ENCODE measurements at regions not wholly inside any gene's neighbourhood (a gene's known extent, or its start where the extent isn't known, plus 50 kb on each side); places are given as distances from the start of the nearest gene placed in this dataset.
"Not testable (repeated sequence)": the region's sequence is repeated elsewhere in the genome, so short reads cannot be mapped to it uniquely, and the experiment has no call there.

DNA sequence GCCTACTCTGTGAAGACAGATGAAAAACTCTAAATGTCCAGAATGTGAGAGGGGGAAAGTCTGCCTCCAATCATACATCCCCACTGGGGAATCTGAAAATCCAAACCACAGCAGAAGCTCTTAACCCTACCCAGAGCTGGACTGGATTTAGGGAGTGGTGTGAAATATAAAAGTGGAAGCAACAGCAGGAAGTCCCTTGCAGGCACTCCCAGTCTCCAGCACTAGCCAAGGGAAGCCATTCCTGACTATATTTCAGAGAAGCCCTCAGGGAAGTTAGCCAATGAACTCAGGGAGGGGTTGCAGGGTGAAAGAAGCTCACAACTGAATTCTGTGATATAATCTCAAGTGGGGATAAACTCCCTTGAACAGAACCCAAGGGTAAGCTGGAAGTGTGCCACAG lies 51.5 kb downstream of the CRPPA start:
- no peak for DNase-seq
- H3K27me3 ChIP-seq (ENCODE audit: insufficient read depth, low read length): no peaks in the 10 kb centered on the region
- CTCF ChIA-PET (ENCODE audit: partially characterized antibody): no interaction called here
- Mint-ChIP-seq H3K27me3 (no peaks in the 10 kb centered on the region), H3K9me3 (peaks cover 0 to 3% (median 0%) of the 10 kb centered on the region in 8 donors), H3K36me3 (no peaks in the 10 kb centered on the region), H3K27ac (no peak overlapping the region), H3K4me1 (no peaks in the 10 kb centered on the region), H3K4me3 (no peak overlapping the region)
- H3K27ac ChIP-seq (ENCODE audit: low read depth, low read length): no peak overlapping the region
- no peaks in the 10 kb centered on the region for H3K9me3 ChIP-seq (ENCODE audit: control insufficient read depth in 1 of 2, low read length in 2 of 2)
- intact Hi-C loops (cut with micrococcal nuclease): no loop called here
- H3K36me3 ChIP-seq (ENCODE audit: insufficient read depth, low read length): no peaks in the 10 kb centered on the region
- POLR2A ChIA-PET (ENCODE audit: partially characterized antibody): no interaction called here
- no peak overlapping the region for H3K4me3 ChIP-seq (ENCODE audit: low read length in 2 of 2)
- H3K4me1 ChIP-seq (ENCODE audit: insufficient read depth, low read length): no peaks in the 10 kb centered on the region

DNA sequence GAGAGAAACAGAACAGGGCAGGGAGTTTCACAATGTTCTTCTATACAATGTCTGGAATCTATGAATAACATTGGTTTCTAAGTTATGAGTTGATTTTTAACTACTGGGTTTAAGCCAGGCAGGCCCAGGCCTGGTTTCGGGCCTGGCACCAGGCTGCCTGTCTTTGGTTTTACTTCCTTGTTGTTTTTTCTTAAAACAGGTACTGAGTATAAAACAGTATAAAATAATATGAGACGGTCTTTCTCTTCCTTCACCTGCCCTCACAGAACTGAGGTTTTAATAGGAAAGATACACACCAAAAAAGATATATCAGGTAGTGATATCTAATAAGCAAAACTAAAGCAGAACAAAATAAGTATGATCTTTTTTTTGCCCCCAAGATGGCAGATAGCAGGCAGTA lies 52.0 kb downstream of the CRPPA start:
- intact Hi-C loops (cut with micrococcal nuclease); POLR2A ChIA-PET (ENCODE audit: partially characterized antibody); H3K4me1 ChIP-seq (ENCODE audit: insufficient read depth, low read length); CTCF ChIA-PET (ENCODE audit: partially characterized antibody); H3K4me3 ChIP-seq (ENCODE audit: low read length in 2 of 2); H3K27ac ChIP-seq (ENCODE audit: low read depth, low read length); H3K36me3 ChIP-seq (ENCODE audit: insufficient read depth, low read length); H3K9me3 ChIP-seq (ENCODE audit: control insufficient read depth in 1 of 2, low read length in 2 of 2); H3K4me3 Mint-ChIP-seq; H3K27ac Mint-ChIP-seq; H3K27me3 ChIP-seq (ENCODE audit: insufficient read depth, low read length); H3K9me3 Mint-ChIP-seq; DNase-seq; H3K27me3 Mint-ChIP-seq; H3K36me3 Mint-ChIP-seq; H3K4me1 Mint-ChIP-seq: not testable (repeated sequence)

DNA sequence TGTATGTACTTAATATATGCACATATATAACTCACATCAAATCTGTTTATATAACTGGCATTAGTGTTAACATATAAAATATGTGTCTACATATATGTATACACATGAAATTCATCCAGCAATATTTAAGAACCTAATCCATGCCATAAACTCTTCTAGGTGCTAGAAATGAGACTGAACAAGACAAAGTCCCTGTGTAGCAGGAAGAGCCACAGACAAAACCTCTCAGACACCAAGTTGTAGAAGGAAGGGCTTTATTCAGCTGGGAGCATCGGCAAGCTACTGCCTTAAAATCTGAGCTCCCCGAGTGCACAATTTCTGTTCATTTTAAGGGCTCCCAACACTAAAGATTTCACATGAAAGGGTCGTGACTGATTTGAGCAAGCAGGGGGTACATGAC lies 52.5 kb downstream of the CRPPA start:
- no peak overlapping the region for H3K4me3 ChIP-seq (ENCODE audit: low read length in 2 of 2)
- POLR2A ChIA-PET (ENCODE audit: partially characterized antibody): no interaction called here
- Mint-ChIP-seq H3K36me3 (no peaks in the 10 kb centered on the region), H3K9me3 (peaks cover 0 to 3% (median 0%) of the 10 kb centered on the region in 8 donors), H3K27ac (no peak overlapping the region), H3K4me3 (no peak overlapping the region), H3K27me3 (no peaks in the 10 kb centered on the region), H3K4me1 (no peaks in the 10 kb centered on the region)
- CTCF ChIA-PET (ENCODE audit: partially characterized antibody): no interaction called here
- no peaks in the 10 kb centered on the region for H3K27me3 ChIP-seq (ENCODE audit: insufficient read depth, low read length)
- H3K27ac ChIP-seq (ENCODE audit: low read depth, low read length): no peak overlapping the region
- no peaks in the 10 kb centered on the region for H3K9me3 ChIP-seq (ENCODE audit: control insufficient read depth in 1 of 2, low read length in 2 of 2)
- no peak for DNase-seq
- H3K36me3 ChIP-seq (ENCODE audit: insufficient read depth, low read length): no peaks in the 10 kb centered on the region
- intact Hi-C loops (cut with micrococcal nuclease): no loop called here
- H3K4me1 ChIP-seq (ENCODE audit: insufficient read depth, low read length): no peaks in the 10 kb centered on the region

DNA sequence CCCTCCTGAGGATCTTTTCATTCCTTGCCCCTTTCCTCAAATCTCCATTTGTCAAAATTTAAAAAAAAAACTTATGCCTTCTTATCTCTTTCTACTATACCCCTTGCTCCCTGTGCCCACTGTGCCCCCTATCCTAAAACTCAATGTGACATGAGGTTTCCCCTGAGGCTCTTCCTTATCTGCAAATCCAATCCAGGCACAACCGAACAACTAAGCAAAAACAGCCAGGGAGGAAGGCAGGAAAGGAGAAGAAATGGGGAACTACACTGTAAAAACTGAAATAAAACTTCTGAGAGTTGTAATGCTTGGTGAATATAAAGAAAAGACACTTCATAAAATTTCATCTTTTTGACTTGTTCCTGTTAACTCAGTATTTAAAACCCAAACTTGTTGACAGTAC lies 54.2 kb downstream of the CRPPA start:
- Histone ChIP-seq H3K4me1 (ENCODE audit: insufficient read depth, low read length) (no peaks in the 10 kb centered on the region), H3K27me3 (ENCODE audit: insufficient read depth, low read length) (no peaks in the 10 kb centered on the region), H3K4me3 (ENCODE audit: low read length in 2 of 2) (no peak overlapping the region), H3K36me3 (ENCODE audit: insufficient read depth, low read length) (no peaks in the 10 kb centered on the region), H3K27ac (ENCODE audit: low read depth, low read length) (no peak overlapping the region), H3K9me3 (ENCODE audit: control insufficient read depth in 1 of 2, low read length in 2 of 2) (no peaks in the 10 kb centered on the region)
- H3K9me3 Mint-ChIP-seq: peaks cover 0 to 3% (median 0%) of the 10 kb centered on the region in 8 donors
- peaks cover 0 to 1% of the 10 kb centered on the region in 2 donors for H3K27me3 Mint-ChIP-seq
- no peak for DNase-seq
- ChIA-PET POLR2A (ENCODE audit: partially characterized antibody) (no interaction called here), CTCF (ENCODE audit: partially characterized antibody) (no interaction called here)
- H3K27ac Mint-ChIP-seq: no peak overlapping the region
- no peak overlapping the region for H3K4me3 Mint-ChIP-seq
- no peaks in the 10 kb centered on the region for H3K4me1 Mint-ChIP-seq
- intact Hi-C loops (cut with micrococcal nuclease): no loop called here
- H3K36me3 Mint-ChIP-seq: no peaks in the 10 kb centered on the region

DNA sequence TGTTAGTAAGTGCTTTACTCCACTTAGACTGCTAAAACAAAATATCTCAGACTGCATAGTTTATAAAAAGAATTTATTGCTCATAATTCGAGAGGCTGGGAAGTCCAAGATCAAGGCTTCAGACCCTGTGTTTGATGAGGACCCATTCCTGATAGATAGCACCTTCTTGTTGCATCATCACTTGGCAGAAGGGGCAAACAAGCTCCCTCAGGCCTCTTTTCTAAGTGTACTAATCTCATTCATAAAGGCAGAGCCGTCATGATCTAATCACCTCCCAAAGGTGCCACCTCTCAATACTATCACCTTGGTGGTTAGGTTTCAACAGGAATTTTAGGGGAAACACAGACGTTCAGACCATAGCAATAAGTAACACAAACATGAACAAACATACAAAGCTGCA lies 55.4 kb downstream of the CRPPA start:
- intact Hi-C loops (cut with micrococcal nuclease): no loop called here
- CTCF ChIA-PET (ENCODE audit: partially characterized antibody): no interaction called here
- Mint-ChIP-seq H3K4me1 (no peaks in the 10 kb centered on the region), H3K9me3 (peaks cover 0 to 2% (median 0%) of the 10 kb centered on the region in 8 donors), H3K4me3 (no peak overlapping the region), H3K27ac (no peak overlapping the region), H3K27me3 (peaks cover 0 to 1% of the 10 kb centered on the region in 2 donors), H3K36me3 (no peaks in the 10 kb centered on the region)
- Histone ChIP-seq H3K27me3 (ENCODE audit: insufficient read depth, low read length) (no peaks in the 10 kb centered on the region), H3K4me1 (ENCODE audit: insufficient read depth, low read length) (no peaks in the 10 kb centered on the region), H3K9me3 (ENCODE audit: control insufficient read depth in 1 of 2, low read length in 2 of 2) (no peaks in the 10 kb centered on the region), H3K27ac (ENCODE audit: low read depth, low read length) (no peak overlapping the region), H3K4me3 (ENCODE audit: low read length in 2 of 2) (no peak overlapping the region), H3K36me3 (ENCODE audit: insufficient read depth, low read length) (no peaks in the 10 kb centered on the region)
- POLR2A ChIA-PET (ENCODE audit: partially characterized antibody): interaction anchor here (0.6 kb wide), 1 partner anchor 8 kb away, joined by 4 read pairs; no protein-coding TSS in a partner anchor
- DNase-seq: no peak

DNA sequence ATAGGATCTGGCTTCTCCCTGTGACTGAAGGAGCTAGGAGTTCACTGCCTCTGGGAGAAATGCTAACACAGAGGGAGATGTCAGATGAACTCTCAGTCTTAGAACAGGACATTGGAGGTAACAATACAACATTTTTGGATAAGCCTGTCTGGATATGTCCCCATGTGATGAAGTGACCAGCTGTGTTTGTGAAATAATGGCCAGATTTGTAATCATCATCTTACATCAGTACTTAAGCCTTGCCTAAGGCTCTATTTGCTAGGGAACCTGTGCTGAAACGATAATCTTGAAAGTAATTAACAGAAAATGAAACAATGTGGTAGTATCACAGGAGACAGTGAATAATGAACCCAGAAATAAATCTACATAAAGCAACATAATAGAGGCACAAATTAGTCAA lies 56.2 kb downstream of the CRPPA start:
- Mint-ChIP-seq H3K9me3 (peaks cover 0 to 3% (median 0%) of the 10 kb centered on the region in 8 donors), H3K27me3 (peaks cover 0 to 1% of the 10 kb centered on the region in 2 donors), H3K36me3 (no peaks in the 10 kb centered on the region), H3K4me1 (no peaks in the 10 kb centered on the region), H3K27ac (no peak overlapping the region), H3K4me3 (no peak overlapping the region)
- no peaks in the 10 kb centered on the region for H3K27me3 ChIP-seq (ENCODE audit: insufficient read depth, low read length)
- CTCF ChIA-PET (ENCODE audit: partially characterized antibody): no interaction called here
- no peaks in the 10 kb centered on the region for H3K4me1 ChIP-seq (ENCODE audit: insufficient read depth, low read length)
- H3K4me3 ChIP-seq (ENCODE audit: low read length in 2 of 2): no peak overlapping the region
- H3K27ac ChIP-seq (ENCODE audit: low read depth, low read length): no peak overlapping the region
- POLR2A ChIA-PET (ENCODE audit: partially characterized antibody): no interaction called here
- H3K9me3 ChIP-seq (ENCODE audit: control insufficient read depth in 1 of 2, low read length in 2 of 2): no peaks in the 10 kb centered on the region
- no peaks in the 10 kb centered on the region for H3K36me3 ChIP-seq (ENCODE audit: insufficient read depth, low read length)
- intact Hi-C loops (cut with micrococcal nuclease): no loop called here
- no peak for DNase-seq

DNA sequence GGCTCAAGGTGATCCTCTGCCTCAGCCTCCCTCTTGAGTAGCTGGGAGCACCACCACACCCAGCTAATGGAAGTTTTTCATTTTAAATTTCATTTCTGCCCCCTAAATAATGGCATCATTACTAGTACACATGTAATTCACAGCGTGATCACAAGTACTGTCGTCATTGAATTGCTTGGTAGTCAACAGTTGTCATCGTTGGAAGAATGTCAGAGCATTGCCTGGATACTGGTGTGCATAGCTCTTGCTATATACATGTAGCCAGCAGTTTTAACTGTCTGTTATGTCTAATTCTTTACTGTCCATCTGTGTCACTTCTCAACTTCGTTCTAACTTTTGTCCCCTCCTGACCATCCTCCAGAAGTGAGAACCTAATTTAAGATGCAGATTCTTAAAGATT lies 62.1 kb downstream of the CRPPA start:
- H3K27ac ChIP-seq (ENCODE audit: low read depth, low read length): no peak overlapping the region
- Mint-ChIP-seq H3K36me3 (no peaks in the 10 kb centered on the region), H3K27me3 (peaks cover 1 to 2% of the 10 kb centered on the region in 2 donors), H3K4me1 (no peaks in the 10 kb centered on the region), H3K9me3 (peaks cover 0 to 3% (median 0%) of the 10 kb centered on the region in 8 donors), H3K27ac (no peak overlapping the region), H3K4me3 (no peak overlapping the region)
- CTCF ChIA-PET (ENCODE audit: partially characterized antibody): no interaction called here
- no peak for DNase-seq
- no peak overlapping the region for H3K4me3 ChIP-seq (ENCODE audit: low read length in 2 of 2)
- no peaks in the 10 kb centered on the region for H3K9me3 ChIP-seq (ENCODE audit: control insufficient read depth in 1 of 2, low read length in 2 of 2)
- no peaks in the 10 kb centered on the region for H3K27me3 ChIP-seq (ENCODE audit: insufficient read depth, low read length)
- H3K36me3 ChIP-seq (ENCODE audit: insufficient read depth, low read length): no peaks in the 10 kb centered on the region
- no peaks in the 10 kb centered on the region for H3K4me1 ChIP-seq (ENCODE audit: insufficient read depth, low read length)
- intact Hi-C loops (cut with micrococcal nuclease): no loop called here
- POLR2A ChIA-PET (ENCODE audit: partially characterized antibody): no interaction called here

DNA sequence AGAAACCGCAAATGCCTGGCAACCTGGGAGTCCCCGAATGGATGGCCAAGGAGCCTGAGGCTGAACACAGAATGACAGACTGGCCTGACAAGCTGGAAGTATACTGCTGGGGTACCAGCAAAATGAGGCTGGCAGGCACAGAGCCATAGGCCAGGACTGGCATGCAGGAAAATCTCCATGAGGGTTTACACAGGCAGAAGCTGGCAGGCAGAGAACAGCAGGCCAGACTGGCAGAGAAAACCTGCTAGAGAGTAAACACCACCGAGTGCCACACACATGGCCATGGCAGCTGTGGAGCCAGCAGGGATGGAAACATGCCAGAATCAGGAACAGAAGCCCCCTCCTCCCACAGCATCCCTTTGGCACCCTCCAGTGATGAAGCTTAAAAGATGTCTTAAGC lies 63.4 kb downstream of the CRPPA start:
- H3K4me1 Mint-ChIP-seq: no peaks in the 10 kb centered on the region
- no peaks in the 10 kb centered on the region for H3K4me1 ChIP-seq (ENCODE audit: insufficient read depth, low read length)
- H3K27me3 ChIP-seq (ENCODE audit: insufficient read depth, low read length): no peaks in the 10 kb centered on the region
- intact Hi-C loops (cut with micrococcal nuclease): no loop called here
- DNase-seq: no peak
- no peaks in the 10 kb centered on the region for H3K9me3 ChIP-seq (ENCODE audit: control insufficient read depth in 1 of 2, low read length in 2 of 2)
- H3K27ac Mint-ChIP-seq: no peak overlapping the region
- H3K36me3 Mint-ChIP-seq: no peaks in the 10 kb centered on the region
- ChIA-PET POLR2A (ENCODE audit: partially characterized antibody) (interaction anchor here (0.6 kb wide), 1 partner anchor 8 kb away, joined by 4 read pairs; no protein-coding TSS in a partner anchor), CTCF (ENCODE audit: partially characterized antibody) (interaction anchor here (1.7 kb wide), 1 partner anchor 10 kb away, joined by 3 read pairs; no protein-coding TSS in a partner anchor)
- no peaks in the 10 kb centered on the region for H3K36me3 ChIP-seq (ENCODE audit: insufficient read depth, low read length)
- peaks cover 1 to 2% of the 10 kb centered on the region in 2 donors for H3K27me3 Mint-ChIP-seq
- peaks cover 0 to 3% (median 0%) of the 10 kb centered on the region in 8 donors for H3K9me3 Mint-ChIP-seq
- H3K4me3 ChIP-seq (ENCODE audit: low read length in 2 of 2): no peak overlapping the region
- no peak overlapping the region for H3K4me3 Mint-ChIP-seq
- no peak overlapping the region for H3K27ac ChIP-seq (ENCODE audit: low read depth, low read length)

Measured in CD4-positive, alpha-beta memory T cell (primary cell).